CD14-positive monocyte (primary cell): ENCODE measurements at regions not wholly inside any gene's neighbourhood (a gene's known extent, or its start where the extent isn't known, plus 50 kb on each side); places are given as distances from the start of the nearest gene placed in this dataset.

Source experiments
- DNase-seq, 3 donors: peaks; one replicate each; pipeline ENCODE4 v3.0.0-alpha.2; 2011 to 2022
- H2AFZ ChIP-seq: 2 replicates; pipeline ENCODE4 v1.6.0; 2012; ENCODE audit warnings: mild to moderate bottlenecking, low read depth, low read length, inconsistent platforms; ENCODE audit not compliant: insufficient read depth, poor library complexity, severe bottlenecking
- H3K27ac ChIP-seq, 2 donors: 1 replicate in 1 of 2; 2 replicates in 1 of 2; pipeline ENCODE4 v1.5.1; 2012 to 2013; ENCODE audit warnings: low read length in 2 of 2, control low read depth in 1 of 2, inconsistent platforms in 1 of 2, low read depth in 1 of 2, mild to moderate bottlenecking in 1 of 2
- H3K27me3 ChIP-seq, 2 donors: one replicate each; pipeline versions ENCODE4 v1.6.0 to v1.6.1; 2011 to 2013; ENCODE audit warnings: low read length in 2 of 2; ENCODE audit not compliant: control insufficient read depth in 2 of 2, insufficient read depth in 2 of 2
- H3K36me3 ChIP-seq, 2 donors: replicated peaks in 1 of 2; 1 replicate in 1 of 2; 2 replicates in 1 of 2; pipeline versions ENCODE4 v1.5.1 to v1.6.1; 2012 to 2013; ENCODE audit warnings: low read length in 2 of 2, control low read depth in 1 of 2, inconsistent platforms in 1 of 2, mild to moderate bottlenecking in 1 of 2; ENCODE audit not compliant: insufficient read depth in 2 of 2, control insufficient read depth in 1 of 2
- H3K4me1 ChIP-seq, 2 donors: 1 replicate in 1 of 2; 2 replicates in 1 of 2; pipeline versions ENCODE4 v1.5.1 to v1.6.1; 2012 to 2013; ENCODE audit warnings: low read length in 2 of 2, control low read depth in 1 of 2, inconsistent platforms in 1 of 2, mild to moderate bottlenecking in 1 of 2, moderate library complexity in 1 of 2; ENCODE audit not compliant: insufficient read depth in 2 of 2, control insufficient read depth in 1 of 2
- H3K4me2 ChIP-seq: replicated peaks from 2 replicates; pipeline ENCODE3; 2012; ENCODE audit warnings: low read length, moderate library complexity, mild to moderate bottlenecking; ENCODE audit not compliant: poor library complexity, severe bottlenecking; ENCODE audit errors: extremely low read depth
- H3K4me3 ChIP-seq, 3 experiments: fragments of 200-600 bp in 1 of 3; sonication (generic) in 1 of 3; replicated peaks in 1 of 3; 1 replicate in 2 of 3; 2 replicates in 1 of 3; pipeline ENCODE4 v1.5.1; 2011 to 2013; ENCODE audit warnings: low read length in 3 of 3, mild to moderate bottlenecking in 3 of 3, control low read depth in 2 of 3, low read depth in 2 of 3, inconsistent platforms in 1 of 3, moderate library complexity in 1 of 3
- H3K79me2 ChIP-seq: 2 replicates; pipeline ENCODE4 v1.6.0; 2012; ENCODE audit warnings: mild to moderate bottlenecking, control low read depth, inconsistent platforms, low read length, moderate library complexity; ENCODE audit not compliant: insufficient read depth
- H3K9ac ChIP-seq: 2 replicates; pipeline ENCODE4 v1.6.0; 2017; ENCODE audit warnings: low read length, mild to moderate bottlenecking; ENCODE audit not compliant: insufficient read depth, poor library complexity, severe bottlenecking
- H3K9me3 ChIP-seq, 2 donors: replicated peaks in 1 of 2; 1 replicate in 1 of 2; 2 replicates in 1 of 2; pipeline versions ENCODE4 v1.5.1 to v1.6.1; 2012 to 2013; ENCODE audit warnings: low read length in 2 of 2, control low read depth in 1 of 2; ENCODE audit not compliant: control insufficient read depth in 1 of 2, insufficient read depth in 1 of 2
- H4K20me1 ChIP-seq: 2 replicates; pipeline ENCODE4 v1.6.0; 2012; ENCODE audit warnings: mild to moderate bottlenecking, low read length, control low read depth, moderate library complexity; ENCODE audit not compliant: insufficient read depth
- H3K27ac Mint-ChIP-seq, 7 donors: one replicate each; pipeline ENCODE4 v1.8.0; 2020; ENCODE audit warnings: mild to moderate bottlenecking in 7 of 7, mixed read lengths in 7 of 7, moderate library complexity in 6 of 7, inconsistent platforms in 2 of 7
- H3K27me3 Mint-ChIP-seq, 3 donors: one replicate each; pipeline ENCODE4 v1.8.0; 2021 to 2022; ENCODE audit warnings: low read depth in 3 of 3, mild to moderate bottlenecking in 3 of 3, mixed read lengths in 3 of 3, moderate library complexity in 3 of 3, inconsistent platforms in 1 of 3
- H3K36me3 Mint-ChIP-seq, 2 donors: one replicate each; pipeline ENCODE4 v1.8.0; 2020; ENCODE audit warnings: mixed read lengths in 2 of 2, inconsistent platforms in 1 of 2, mild to moderate bottlenecking in 1 of 2
- H3K4me1 Mint-ChIP-seq: one replicate; pipeline ENCODE4 v1.8.0; 2020; ENCODE audit warnings: mild to moderate bottlenecking, mixed read lengths
- H3K4me3 Mint-ChIP-seq, 2 donors: one replicate each; pipeline ENCODE4 v1.8.0; 2020; ENCODE audit warnings: mild to moderate bottlenecking in 2 of 2, mixed read lengths in 2 of 2, moderate library complexity in 1 of 2
- H3K9me3 Mint-ChIP-seq, 7 donors: one replicate each; pipeline ENCODE4 v1.8.0; 2020 to 2022; ENCODE audit warnings: mixed read lengths in 7 of 7, mild to moderate bottlenecking in 6 of 7, moderate library complexity in 6 of 7, inconsistent platforms in 2 of 7
- WGBS: methylation state at CpG from one replicate; pipeline ENCODE4 v1.1.5; 2013; ENCODE audit warnings: missing lambda C conversion rate; ENCODE audit not compliant: insufficient coverage; 5-methylcytosine and 5-hydroxymethylcytosine counted together
- intact Hi-C, 2 donors: fragments of 100-400 bp; cut with micrococcal nuclease; formaldehyde crosslinking; loops; one replicate each; pipeline versions ENCODE4 v1.15.0 to v1.15.1; 2023
- TF ChIP-seq, protein P1 (sequence below): fragments of 200-600 bp; IDR thresholded peaks from one replicate; pipeline ENCODE4 v1.8.0; 2022; ENCODE audit warnings: antibody characterized with exemption, mild to moderate bottlenecking

DNA sequence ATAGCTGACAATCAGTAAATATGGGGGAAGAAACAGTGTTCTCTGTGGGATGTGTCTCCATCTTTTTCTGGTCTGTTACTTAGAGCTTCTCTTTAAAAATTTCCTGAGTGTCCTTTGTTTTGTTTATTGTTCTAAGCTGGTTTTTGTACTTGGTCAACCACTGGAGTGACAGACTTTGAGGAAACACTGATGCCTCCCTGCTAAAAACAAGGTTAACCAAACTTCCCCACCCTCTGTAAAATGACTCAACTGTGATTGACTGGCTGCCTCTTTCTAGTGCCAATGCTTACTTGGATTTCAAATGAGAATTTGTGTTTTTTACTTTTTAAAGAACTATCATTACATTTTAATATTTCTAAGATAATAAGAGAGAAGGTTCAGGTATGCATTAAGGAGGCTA, 65.1 kb upstream of the SPINK5 start:
- intact Hi-C loops = no loop called here
- H3K9me3 Mint-ChIP-seq = peaks cover 19 to 33% (median 26%) of the 10 kb centered on the region in 7 donors

DNA sequence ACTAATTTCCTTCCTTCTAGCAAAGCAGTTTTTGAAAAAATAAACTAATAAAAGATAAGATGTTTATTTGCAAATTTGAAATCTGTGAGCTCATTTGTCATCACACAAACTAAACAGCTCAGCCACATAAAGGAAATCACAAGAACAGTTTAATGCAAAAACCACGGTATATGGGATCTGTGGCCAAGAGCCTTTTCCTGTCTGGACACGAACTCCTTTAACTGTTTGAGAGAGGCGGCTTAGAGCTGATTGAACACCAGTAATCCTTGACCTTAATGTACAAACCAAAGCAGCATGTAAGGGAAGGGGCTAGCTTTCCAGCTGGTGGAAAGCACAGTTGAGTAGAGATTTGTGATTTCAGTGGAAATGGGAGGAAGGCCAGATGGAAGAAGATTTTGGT, 66.3 kb upstream of the SPINK5 start:
- H3K36me3 ChIP-seq = no peaks in the 10 kb centered on the region
- no peak overlapping the region for H3K4me2 ChIP-seq
- H3K4me3 ChIP-seq = no peak overlapping the region
- no peak overlapping the region for H3K4me3 Mint-ChIP-seq
- WGBS = no CpG with 5 or more reads among the region's 3 CpGs
- TF ChIP-seq, protein P1, sequence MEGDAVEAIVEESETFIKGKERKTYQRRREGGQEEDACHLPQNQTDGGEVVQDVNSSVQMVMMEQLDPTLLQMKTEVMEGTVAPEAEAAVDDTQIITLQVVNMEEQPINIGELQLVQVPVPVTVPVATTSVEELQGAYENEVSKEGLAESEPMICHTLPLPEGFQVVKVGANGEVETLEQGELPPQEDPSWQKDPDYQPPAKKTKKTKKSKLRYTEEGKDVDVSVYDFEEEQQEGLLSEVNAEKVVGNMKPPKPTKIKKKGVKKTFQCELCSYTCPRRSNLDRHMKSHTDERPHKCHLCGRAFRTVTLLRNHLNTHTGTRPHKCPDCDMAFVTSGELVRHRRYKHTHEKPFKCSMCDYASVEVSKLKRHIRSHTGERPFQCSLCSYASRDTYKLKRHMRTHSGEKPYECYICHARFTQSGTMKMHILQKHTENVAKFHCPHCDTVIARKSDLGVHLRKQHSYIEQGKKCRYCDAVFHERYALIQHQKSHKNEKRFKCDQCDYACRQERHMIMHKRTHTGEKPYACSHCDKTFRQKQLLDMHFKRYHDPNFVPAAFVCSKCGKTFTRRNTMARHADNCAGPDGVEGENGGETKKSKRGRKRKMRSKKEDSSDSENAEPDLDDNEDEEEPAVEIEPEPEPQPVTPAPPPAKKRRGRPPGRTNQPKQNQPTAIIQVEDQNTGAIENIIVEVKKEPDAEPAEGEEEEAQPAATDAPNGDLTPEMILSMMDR = no peak
- no peaks in the 10 kb centered on the region for H3K79me2 ChIP-seq
- H3K27ac Mint-ChIP-seq = no peak overlapping the region
- no peak overlapping the region for H3K9ac ChIP-seq
- intact Hi-C loops = no loop called here
- no peaks in the 10 kb centered on the region for H3K4me1 ChIP-seq
- H3K36me3 Mint-ChIP-seq = no peaks in the 10 kb centered on the region
- H3K27ac ChIP-seq = no peak overlapping the region
- H4K20me1 ChIP-seq = no peaks in the 10 kb centered on the region
- no peaks in the 10 kb centered on the region for H3K27me3 Mint-ChIP-seq
- peaks cover 17 to 30% (median 25%) of the 10 kb centered on the region in 7 donors for H3K9me3 Mint-ChIP-seq
- H2AFZ ChIP-seq = no peak overlapping the region
- peaks cover 17 to 24% of the 10 kb centered on the region in 2 donors for H3K9me3 ChIP-seq
- H3K27me3 ChIP-seq = no peaks in the 10 kb centered on the region
- DNase-seq = no peak
- H3K4me1 Mint-ChIP-seq = no peaks in the 10 kb centered on the region

More for the DNA sequence above, 65.1 kb upstream of the SPINK5 start:
- Histone ChIP-seq H3K36me3 (no peaks in the 10 kb centered on the region), H3K4me3 (no peak overlapping the region), H3K9ac (no peak overlapping the region), H3K27me3 (no peaks in the 10 kb centered on the region), H3K4me1 (no peaks in the 10 kb centered on the region), H2AFZ (no peak overlapping the region), H3K4me2 (no peak overlapping the region), H3K9me3 (peaks cover 19 to 28% of the 10 kb centered on the region in 2 donors), H3K79me2 (no peaks in the 10 kb centered on the region), H3K27ac (no peak overlapping the region), H4K20me1 (no peaks in the 10 kb centered on the region)
- Mint-ChIP-seq H3K27me3 (no peaks in the 10 kb centered on the region), H3K27ac (no peak overlapping the region), H3K4me1 (no peaks in the 10 kb centered on the region), H3K36me3 (no peaks in the 10 kb centered on the region), H3K4me3 (no peak overlapping the region)
- no peak for DNase-seq
- TF ChIP-seq, protein P1 = no peak
